ENCODE measurements at regions not wholly inside any gene's neighbourhood (a gene's known extent, or its start where the extent isn't known, plus 50 kb on each side); places are given as distances from the start of the nearest gene placed in this dataset.

GRCh38 chr11:40045312-40045711, 1414.1 kb downstream of the LRRC4C start:
- TF ChIP-seq TAF1 (IDR thresholded peaks at IDR 0.05; ENCODE audit: borderline replicate concordance, low read depth, low read length), result no peak
- TF ChIP-seq NFIC (IDR thresholded peaks at IDR 0.05; ENCODE audit: borderline replicate concordance), result no peak
- TF ChIP-seq, protein P1, sequence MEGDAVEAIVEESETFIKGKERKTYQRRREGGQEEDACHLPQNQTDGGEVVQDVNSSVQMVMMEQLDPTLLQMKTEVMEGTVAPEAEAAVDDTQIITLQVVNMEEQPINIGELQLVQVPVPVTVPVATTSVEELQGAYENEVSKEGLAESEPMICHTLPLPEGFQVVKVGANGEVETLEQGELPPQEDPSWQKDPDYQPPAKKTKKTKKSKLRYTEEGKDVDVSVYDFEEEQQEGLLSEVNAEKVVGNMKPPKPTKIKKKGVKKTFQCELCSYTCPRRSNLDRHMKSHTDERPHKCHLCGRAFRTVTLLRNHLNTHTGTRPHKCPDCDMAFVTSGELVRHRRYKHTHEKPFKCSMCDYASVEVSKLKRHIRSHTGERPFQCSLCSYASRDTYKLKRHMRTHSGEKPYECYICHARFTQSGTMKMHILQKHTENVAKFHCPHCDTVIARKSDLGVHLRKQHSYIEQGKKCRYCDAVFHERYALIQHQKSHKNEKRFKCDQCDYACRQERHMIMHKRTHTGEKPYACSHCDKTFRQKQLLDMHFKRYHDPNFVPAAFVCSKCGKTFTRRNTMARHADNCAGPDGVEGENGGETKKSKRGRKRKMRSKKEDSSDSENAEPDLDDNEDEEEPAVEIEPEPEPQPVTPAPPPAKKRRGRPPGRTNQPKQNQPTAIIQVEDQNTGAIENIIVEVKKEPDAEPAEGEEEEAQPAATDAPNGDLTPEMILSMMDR (IDR thresholded peaks at IDR 0.05), result no peak
- no peak for TF ChIP-seq RXRA (IDR thresholded peaks at IDR 0.05; ENCODE audit: borderline replicate concordance, low read depth)
- no peak for TF ChIP-seq JUND (IDR thresholded peaks at IDR 0.05)
- TF ChIP-seq FOXJ3 (CRISPR knock-in tag; IDR thresholded peaks at IDR 0.05), result no peak
- TF ChIP-seq EP300 (IDR thresholded peaks at IDR 0.05; ENCODE audit: borderline replicate concordance in 1 of 2, low read depth in 1 of 2, low read length in 1 of 2), result no peak
- TF ChIP-seq, protein P2, sequence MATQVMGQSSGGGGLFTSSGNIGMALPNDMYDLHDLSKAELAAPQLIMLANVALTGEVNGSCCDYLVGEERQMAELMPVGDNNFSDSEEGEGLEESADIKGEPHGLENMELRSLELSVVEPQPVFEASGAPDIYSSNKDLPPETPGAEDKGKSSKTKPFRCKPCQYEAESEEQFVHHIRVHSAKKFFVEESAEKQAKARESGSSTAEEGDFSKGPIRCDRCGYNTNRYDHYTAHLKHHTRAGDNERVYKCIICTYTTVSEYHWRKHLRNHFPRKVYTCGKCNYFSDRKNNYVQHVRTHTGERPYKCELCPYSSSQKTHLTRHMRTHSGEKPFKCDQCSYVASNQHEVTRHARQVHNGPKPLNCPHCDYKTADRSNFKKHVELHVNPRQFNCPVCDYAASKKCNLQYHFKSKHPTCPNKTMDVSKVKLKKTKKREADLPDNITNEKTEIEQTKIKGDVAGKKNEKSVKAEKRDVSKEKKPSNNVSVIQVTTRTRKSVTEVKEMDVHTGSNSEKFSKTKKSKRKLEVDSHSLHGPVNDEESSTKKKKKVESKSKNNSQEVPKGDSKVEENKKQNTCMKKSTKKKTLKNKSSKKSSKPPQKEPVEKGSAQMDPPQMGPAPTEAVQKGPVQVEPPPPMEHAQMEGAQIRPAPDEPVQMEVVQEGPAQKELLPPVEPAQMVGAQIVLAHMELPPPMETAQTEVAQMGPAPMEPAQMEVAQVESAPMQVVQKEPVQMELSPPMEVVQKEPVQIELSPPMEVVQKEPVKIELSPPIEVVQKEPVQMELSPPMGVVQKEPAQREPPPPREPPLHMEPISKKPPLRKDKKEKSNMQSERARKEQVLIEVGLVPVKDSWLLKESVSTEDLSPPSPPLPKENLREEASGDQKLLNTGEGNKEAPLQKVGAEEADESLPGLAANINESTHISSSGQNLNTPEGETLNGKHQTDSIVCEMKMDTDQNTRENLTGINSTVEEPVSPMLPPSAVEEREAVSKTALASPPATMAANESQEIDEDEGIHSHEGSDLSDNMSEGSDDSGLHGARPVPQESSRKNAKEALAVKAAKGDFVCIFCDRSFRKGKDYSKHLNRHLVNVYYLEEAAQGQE (IDR thresholded peaks at IDR 0.05; ENCODE audit: low read depth, low read length), result no peak
- no peak for TF ChIP-seq RAD21 (IDR thresholded peaks at IDR 0.05; ENCODE audit: low read length)
- no peak for TF ChIP-seq FOSL2 (IDR thresholded peaks at IDR 0.05; ENCODE audit: borderline replicate concordance, low read depth)
- no peak for TF ChIP-seq GABPA (IDR thresholded peaks at IDR 0.05; ENCODE audit: low read depth)

Data from SK-N-SH (cell line).